Neural crest cell (in vitro differentiated cells): ENCODE measurements at regions not wholly inside any gene's neighbourhood (a gene's known extent, or its start where the extent isn't known, plus 50 kb on each side); places are given as distances from the start of the nearest gene placed in this dataset.

Experiments
- DNase-seq: peaks from one replicate; pipeline ENCODE4 v3.0.0; 2021; ENCODE audit warnings: low read depth, mixed read lengths, low spot score
- H3K27ac Mint-ChIP-seq: one replicate; pipeline ENCODE4 v1.8.0; 2021; ENCODE audit warnings: mild to moderate bottlenecking, mixed read lengths; ENCODE audit not compliant: unreplicated experiment
- H3K27me3 Mint-ChIP-seq: 2 replicates; pipeline ENCODE4 v1.8.0; 2021; ENCODE audit warnings: low read depth, mild to moderate bottlenecking, mixed read lengths
- H3K36me3 Mint-ChIP-seq: 2 replicates; pipeline ENCODE4 v1.8.0; 2021; ENCODE audit warnings: low read depth, mild to moderate bottlenecking, mixed read lengths
- H3K4me1 Mint-ChIP-seq: 2 replicates; pipeline ENCODE4 v1.8.0; 2021; ENCODE audit warnings: mixed read lengths
- H3K4me3 Mint-ChIP-seq: one replicate; pipeline ENCODE4 v1.8.0; 2021; ENCODE audit warnings: mild to moderate bottlenecking, mixed read lengths
- H3K9me3 Mint-ChIP-seq: 2 replicates; pipeline ENCODE4 v1.8.0; 2021; ENCODE audit warnings: mixed read lengths
- CTCF ChIP-seq: fragments of 200-600 bp; sonication (generic); conservative IDR thresholded peaks from 2 replicates; pipeline ENCODE4 v1.5.0; 2021; ENCODE audit warnings: antibody characterized with exemption, mild to moderate bottlenecking

DNA sequence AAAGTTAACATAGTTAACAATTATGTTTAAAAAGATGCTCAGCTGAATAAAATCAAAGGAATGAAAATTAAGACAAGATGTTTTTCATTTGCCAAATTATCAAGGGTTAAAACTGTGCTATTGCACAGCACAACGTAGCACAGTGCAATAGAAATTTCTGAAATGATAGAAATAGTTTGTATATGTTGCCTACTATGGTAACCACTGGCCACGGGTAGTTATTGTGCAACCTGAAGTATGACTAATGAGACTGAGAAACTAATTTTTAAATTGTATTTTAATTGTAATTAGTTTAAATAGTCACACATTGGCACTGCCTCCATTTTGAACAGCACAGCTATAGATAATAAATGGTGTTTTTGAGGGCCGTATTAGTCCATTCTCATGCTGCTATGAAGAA is 343.1 kb upstream of the FAM241A start:
- H3K27me3 Mint-ChIP-seq = no peaks in the 10 kb centered on the region
- DNase-seq = no peak
- H3K36me3 Mint-ChIP-seq = no peaks in the 10 kb centered on the region
- no peak for TF ChIP-seq CTCF
- no peaks in the 10 kb centered on the region for H3K4me1 Mint-ChIP-seq
- no peak overlapping the region for H3K27ac Mint-ChIP-seq
- H3K4me3 Mint-ChIP-seq = no peak overlapping the region
- no peaks in the 10 kb centered on the region for H3K9me3 Mint-ChIP-seq

- H3K27ac Mint-ChIP-seq = no peak overlapping the region
- H3K4me3 Mint-ChIP-seq = no peak overlapping the region
- no peak for DNase-seq
- H3K9me3 Mint-ChIP-seq = no peaks in the 10 kb centered on the region
- H3K36me3 Mint-ChIP-seq = no peaks in the 10 kb centered on the region
- no peaks in the 10 kb centered on the region for H3K27me3 Mint-ChIP-seq
- H3K4me1 Mint-ChIP-seq = no peaks in the 10 kb centered on the region
- TF ChIP-seq CTCF = peak; percentile 35
Observed at GRCh38 chr4:111806331-111806730, 338.9 kb upstream of the FAM241A start.

DNA sequence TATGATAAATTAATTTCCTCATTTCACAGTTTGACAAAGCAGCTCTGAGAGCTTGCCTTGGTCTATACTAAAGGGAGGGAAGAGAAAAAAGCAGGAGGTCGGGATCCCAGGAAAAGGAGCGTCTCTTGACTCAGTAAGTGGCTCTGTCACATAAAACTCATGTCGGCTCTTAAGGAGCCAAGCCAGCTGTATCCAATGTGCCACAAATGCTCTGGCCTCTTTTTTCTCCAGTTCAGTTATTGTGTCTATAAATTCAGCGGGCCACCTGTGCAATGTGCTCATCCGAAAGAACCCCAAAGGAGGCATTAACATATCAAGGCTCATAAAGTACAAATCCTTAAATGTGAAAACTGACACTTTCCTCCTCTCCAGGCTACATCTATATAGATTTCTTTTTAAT is 337.7 kb upstream of the FAM241A start:
- no peak overlapping the region for H3K4me3 Mint-ChIP-seq
- no peak for DNase-seq
- no peaks in the 10 kb centered on the region for H3K36me3 Mint-ChIP-seq
- TF ChIP-seq CTCF = no peak
- H3K9me3 Mint-ChIP-seq = no peaks in the 10 kb centered on the region
- no peak overlapping the region for H3K27ac Mint-ChIP-seq
- no peaks in the 10 kb centered on the region for H3K27me3 Mint-ChIP-seq
- H3K4me1 Mint-ChIP-seq = no peaks in the 10 kb centered on the region

GRCh38 chr4:111808174-111808573 is 337.1 kb upstream of the FAM241A start:
- no peak overlapping the region for H3K27ac Mint-ChIP-seq
- no peak overlapping the region for H3K4me3 Mint-ChIP-seq
- DNase-seq = no peak
- TF ChIP-seq CTCF = no peak
- no peaks in the 10 kb centered on the region for H3K4me1 Mint-ChIP-seq
- H3K9me3 Mint-ChIP-seq = no peaks in the 10 kb centered on the region
- H3K27me3 Mint-ChIP-seq = no peaks in the 10 kb centered on the region
- H3K36me3 Mint-ChIP-seq = no peaks in the 10 kb centered on the region

GRCh38 chr4:111811661-111812060 is 333.6 kb upstream of the FAM241A start:
- no peaks in the 10 kb centered on the region for H3K27me3 Mint-ChIP-seq
- no peak for TF ChIP-seq CTCF

DNA sequence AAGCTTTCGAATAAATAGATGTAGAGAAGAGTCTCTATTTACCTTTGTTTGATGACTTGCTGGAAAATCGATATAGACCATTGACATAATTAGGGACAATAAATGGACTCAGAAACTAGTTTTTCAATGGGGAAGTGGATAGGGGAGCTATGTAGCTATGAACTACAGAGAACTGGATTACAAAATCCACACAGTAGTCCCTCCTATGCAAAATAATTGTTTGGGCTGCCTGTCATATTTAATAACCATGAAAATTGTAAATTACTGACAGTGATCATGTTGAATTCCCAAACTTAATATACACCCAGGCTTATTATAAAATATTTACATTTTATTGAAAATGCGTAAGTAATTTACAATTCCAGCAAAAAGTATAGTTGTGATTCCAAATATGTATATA is 333.1 kb upstream of the FAM241A start:
- peaks cover 4% of the 10 kb centered on the region for H3K36me3 Mint-ChIP-seq
- H3K9me3 Mint-ChIP-seq = peaks cover 6% of the 10 kb centered on the region
- no peak for DNase-seq
- no peaks in the 10 kb centered on the region for H3K4me1 Mint-ChIP-seq
- TF ChIP-seq CTCF = no peak
- H3K27me3 Mint-ChIP-seq = no peaks in the 10 kb centered on the region
- no peak overlapping the region for H3K27ac Mint-ChIP-seq
- H3K4me3 Mint-ChIP-seq = no peak overlapping the region

More at GRCh38 chr4:111811661-111812060, 333.6 kb upstream of the FAM241A start:
- peaks cover 3% of the 10 kb centered on the region for H3K36me3 Mint-ChIP-seq
- DNase-seq = no peak
- no peak overlapping the region for H3K27ac Mint-ChIP-seq
- no peaks in the 10 kb centered on the region for H3K4me1 Mint-ChIP-seq
- no peak overlapping the region for H3K4me3 Mint-ChIP-seq
- H3K9me3 Mint-ChIP-seq = peaks cover 4% of the 10 kb centered on the region
